Large intestine (tissue), 3 donors: ENCODE measurements at regions not wholly inside any gene's neighbourhood (a gene's known extent, or its start where the extent isn't known, plus 50 kb on each side); places are given as distances from the start of the nearest gene placed in this dataset.

Experiments used
- DNase-seq, 2 donors: peaks; one replicate each; pipeline versions ENCODE4 v3.0.0 to v3.0.0-alpha.2; 2013
- H3K27ac ChIP-seq: one replicate; pipeline ENCODE4 v1.5.1; 2013; ENCODE audit warnings: low read length
- H3K27me3 ChIP-seq: 2 replicates; pipeline ENCODE4 v1.6.1; 2013; ENCODE audit warnings: low read length; ENCODE audit not compliant: control insufficient read depth, insufficient read depth
- H3K36me3 ChIP-seq: 2 replicates; pipeline ENCODE4 v1.6.1; 2013; ENCODE audit warnings: low read length; ENCODE audit not compliant: control insufficient read depth, insufficient read depth
- H3K4me1 ChIP-seq: one replicate; pipeline ENCODE4 v1.6.1; 2013; ENCODE audit warnings: low read length; ENCODE audit not compliant: control insufficient read depth, insufficient read depth
- H3K4me3 ChIP-seq: one replicate; pipeline ENCODE4 v1.5.1; 2013; ENCODE audit warnings: low read length
- H3K9me3 ChIP-seq: one replicate; pipeline ENCODE4 v1.6.1; 2013; ENCODE audit warnings: mild to moderate bottlenecking, low read depth, low read length, moderate library complexity; ENCODE audit not compliant: control insufficient read depth
- WGBS: methylation state at CpG from one replicate; pipeline ENCODE4 v1.1.5; 2013; ENCODE audit warnings: low lambda C conversion rate; ENCODE audit not compliant: insufficient coverage; 5-methylcytosine and 5-hydroxymethylcytosine counted together

- Histone ChIP-seq H3K27me3 (no peaks in the 10 kb centered on the region), H3K4me1 (no peaks in the 10 kb centered on the region), H3K36me3 (no peaks in the 10 kb centered on the region), H3K4me3 (no peak overlapping the region), H3K27ac (no peak overlapping the region), H3K9me3 (no peaks in the 10 kb centered on the region)
- 100% methylated on average over 1 of the region's 6 CpGs for WGBS
- DNase-seq, result no peak
Observed at GRCh38 chr3:148026009-148026588, 616.9 kb downstream of the ZIC1 start.

GRCh38 chr3:148030975-148031374, 621.8 kb downstream of the ZIC1 start:
- no CpG with 5 or more reads among the region's 2 CpGs for WGBS
- Histone ChIP-seq H3K27me3 (no peaks in the 10 kb centered on the region), H3K36me3 (no peaks in the 10 kb centered on the region), H3K27ac (no peak overlapping the region), H3K4me1 (no peaks in the 10 kb centered on the region), H3K4me3 (no peak overlapping the region), H3K9me3 (no peaks in the 10 kb centered on the region)
- no peak for DNase-seq

- no peaks in the 10 kb centered on the region for H3K9me3 ChIP-seq
- H3K4me1 ChIP-seq, result no peaks in the 10 kb centered on the region
- DNase-seq, result no peak
- no peaks in the 10 kb centered on the region for H3K27me3 ChIP-seq
- no peak overlapping the region for H3K27ac ChIP-seq
- no peaks in the 10 kb centered on the region for H3K36me3 ChIP-seq
- no peak overlapping the region for H3K4me3 ChIP-seq
- 22% methylated on average over 1 of the region's 3 CpGs for WGBS
Observed at GRCh38 chr3:148034353-148034752, 625.2 kb downstream of the ZIC1 start.

GRCh38 chr3:148036331-148036876, 627.2 kb downstream of the ZIC1 start:
- no peak for DNase-seq
- no peak overlapping the region for H3K27ac ChIP-seq
- H3K4me1 ChIP-seq, result no peaks in the 10 kb centered on the region
- no peaks in the 10 kb centered on the region for H3K9me3 ChIP-seq
- H3K4me3 ChIP-seq, result no peak overlapping the region
- H3K27me3 ChIP-seq, result no peaks in the 10 kb centered on the region
- 70% methylated on average over 2 of the region's 5 CpGs for WGBS
- H3K36me3 ChIP-seq, result no peaks in the 10 kb centered on the region

GRCh38 chr3:148042663-148043445, 633.7 kb downstream of the ZIC1 start:
- Histone ChIP-seq H3K27ac (no peak overlapping the region), H3K36me3 (no peaks in the 10 kb centered on the region), H3K9me3 (no peaks in the 10 kb centered on the region), H3K27me3 (no peaks in the 10 kb centered on the region), H3K4me1 (no peaks in the 10 kb centered on the region), H3K4me3 (no peak overlapping the region)
- DNase-seq, result no peak
- 92% methylated on average over 4 of the region's 6 CpGs for WGBS

- WGBS, result 67% methylated on average over 1 of the region's 1 CpG
- no peak overlapping the region for H3K4me3 ChIP-seq
- H3K27me3 ChIP-seq, result no peaks in the 10 kb centered on the region
Observed at GRCh38 chr3:148044151-148044550, 635.0 kb downstream of the ZIC1 start.

GRCh38 chr3:148054999-148055398, 642.7 kb upstream of the AGTR1 start:
- Histone ChIP-seq H3K27me3 (no peaks in the 10 kb centered on the region), H3K4me3 (no peak overlapping the region), H3K36me3 (no peaks in the 10 kb centered on the region), H3K9me3 (no peaks in the 10 kb centered on the region), H3K4me1 (no peaks in the 10 kb centered on the region), H3K27ac (no peak overlapping the region)
- no peak for DNase-seq
- 40% methylated on average over 1 of the region's 2 CpGs for WGBS

More at GRCh38 chr3:148044151-148044550, 635.0 kb downstream of the ZIC1 start:
- H3K4me1 ChIP-seq, result no peaks in the 10 kb centered on the region
- H3K36me3 ChIP-seq, result no peaks in the 10 kb centered on the region
- no peak overlapping the region for H3K27ac ChIP-seq
- no peaks in the 10 kb centered on the region for H3K9me3 ChIP-seq
- peak in 1 of 2 donors; percentile 8 for DNase-seq

GRCh38 chr3:148062590-148062989, 635.1 kb upstream of the AGTR1 start:
- no peaks in the 10 kb centered on the region for H3K4me1 ChIP-seq
- H3K4me3 ChIP-seq, result no peak overlapping the region
- H3K27me3 ChIP-seq, result no peaks in the 10 kb centered on the region
- H3K27ac ChIP-seq, result no peak overlapping the region
- DNase-seq, result no peak
- no peaks in the 10 kb centered on the region for H3K36me3 ChIP-seq
- no CpG with 5 or more reads among the region's 1 CpG for WGBS
- H3K9me3 ChIP-seq, result no peaks in the 10 kb centered on the region

GRCh38 chr3:148066802-148067201, 630.9 kb upstream of the AGTR1 start:
- Histone ChIP-seq H3K4me1 (no peaks in the 10 kb centered on the region), H3K36me3 (no peaks in the 10 kb centered on the region), H3K4me3 (no peak overlapping the region), H3K9me3 (no peaks in the 10 kb centered on the region), H3K27me3 (no peaks in the 10 kb centered on the region), H3K27ac (no peak overlapping the region)
- 60% methylated on average over 1 of the region's 1 CpG for WGBS
- DNase-seq, result no peak

- WGBS, result no CpG with 5 or more reads among the region's 1 CpG
- DNase-seq, result no peak
- no peaks in the 10 kb centered on the region for H3K36me3 ChIP-seq
- H3K27ac ChIP-seq, result no peak overlapping the region
- no peak overlapping the region for H3K4me3 ChIP-seq
- no peaks in the 10 kb centered on the region for H3K9me3 ChIP-seq
- H3K4me1 ChIP-seq, result no peaks in the 10 kb centered on the region
- H3K27me3 ChIP-seq, result no peaks in the 10 kb centered on the region
Observed at GRCh38 chr3:148068466-148068865, 629.2 kb upstream of the AGTR1 start.
